Type B pancreatic cell (in vitro differentiated cells): ENCODE measurements at regions not wholly inside any gene's neighbourhood (a gene's known extent, or its start where the extent isn't known, plus 50 kb on each side); places are given as distances from the start of the nearest gene placed in this dataset.

Source experiments
- DNase-seq: peaks from one replicate; pipeline ENCODE4 v3.0.0; 2021; ENCODE audit warnings: mixed read lengths; ENCODE audit not compliant: unreplicated experiment; ENCODE audit errors: extremely low spot score
- H3K27ac Mint-ChIP-seq: 2 replicates; pipeline ENCODE4 v1.8.0; 2021; ENCODE audit warnings: mild to moderate bottlenecking, mixed read lengths
- H3K27me3 Mint-ChIP-seq: 2 replicates; pipeline ENCODE4 v1.8.0; 2021; ENCODE audit warnings: mixed read lengths
- H3K36me3 Mint-ChIP-seq: 2 replicates; pipeline ENCODE4 v1.8.0; 2021; ENCODE audit warnings: mixed read lengths
- H3K4me1 Mint-ChIP-seq: one replicate; pipeline ENCODE4 v1.8.0; 2021; ENCODE audit warnings: mixed read lengths; ENCODE audit not compliant: unreplicated experiment
- H3K4me3 Mint-ChIP-seq: 2 replicates; pipeline ENCODE4 v1.8.0; 2021; ENCODE audit warnings: mild to moderate bottlenecking, mixed read lengths
- H3K9me3 Mint-ChIP-seq: 2 replicates; pipeline ENCODE4 v1.8.0; 2021; ENCODE audit warnings: mixed read lengths
- CTCF ChIP-seq: fragments of 200-600 bp; sonication (generic); conservative IDR thresholded peaks from 2 replicates; pipeline ENCODE4 v1.5.0; 2021; ENCODE audit warnings: antibody characterized with exemption, mild to moderate bottlenecking

GRCh38 chr2:19454125-19454524, 95.7 kb upstream of the OSR1 start:
- DNase-seq: no peak
- H3K4me3 Mint-ChIP-seq: no peak overlapping the region
- TF ChIP-seq CTCF: no peak
- no peak overlapping the region for H3K27ac Mint-ChIP-seq
- no peaks in the 10 kb centered on the region for H3K36me3 Mint-ChIP-seq
- no peaks in the 10 kb centered on the region for H3K4me1 Mint-ChIP-seq
- peaks cover 4% of the 10 kb centered on the region for H3K9me3 Mint-ChIP-seq
- peaks cover 6% of the 10 kb centered on the region for H3K27me3 Mint-ChIP-seq

GRCh38 chr2:19442731-19443130, 84.3 kb upstream of the OSR1 start:
- Mint-ChIP-seq H3K27me3 (no peaks in the 10 kb centered on the region), H3K36me3 (no peaks in the 10 kb centered on the region), H3K4me1 (no peaks in the 10 kb centered on the region), H3K9me3 (peaks cover 5% of the 10 kb centered on the region), H3K27ac (no peak overlapping the region), H3K4me3 (no peak overlapping the region)
- TF ChIP-seq CTCF: no peak
- no peak for DNase-seq

- peaks cover 10% of the 10 kb centered on the region for H3K4me1 Mint-ChIP-seq
- peaks cover 3% of the 10 kb centered on the region for H3K27me3 Mint-ChIP-seq
- TF ChIP-seq CTCF: no peak
- H3K36me3 Mint-ChIP-seq: no peaks in the 10 kb centered on the region
- H3K9me3 Mint-ChIP-seq: no peaks in the 10 kb centered on the region
- no peak for DNase-seq
- H3K4me3 Mint-ChIP-seq: no peak overlapping the region
- no peak overlapping the region for H3K27ac Mint-ChIP-seq
Observed at GRCh38 chr2:19439081-19439480, 80.7 kb upstream of the OSR1 start.

GRCh38 chr2:19435815-19436214, 77.4 kb upstream of the OSR1 start:
- peak overlapping the region; percentile 2 for H3K27ac Mint-ChIP-seq
- DNase-seq: no peak
- H3K27me3 Mint-ChIP-seq: peaks cover 3% of the 10 kb centered on the region
- no peaks in the 10 kb centered on the region for H3K36me3 Mint-ChIP-seq
- peaks cover 10% of the 10 kb centered on the region for H3K4me1 Mint-ChIP-seq
- no peak for TF ChIP-seq CTCF
- peak overlapping the region; percentile 13 for H3K4me3 Mint-ChIP-seq
- H3K9me3 Mint-ChIP-seq: no peaks in the 10 kb centered on the region

- no peak overlapping the region for H3K4me3 Mint-ChIP-seq
- no peaks in the 10 kb centered on the region for H3K9me3 Mint-ChIP-seq
- peaks cover 6% of the 10 kb centered on the region for H3K27me3 Mint-ChIP-seq
- DNase-seq: no peak
- TF ChIP-seq CTCF: no peak
- H3K4me1 Mint-ChIP-seq: peaks cover 10% of the 10 kb centered on the region
- no peak overlapping the region for H3K27ac Mint-ChIP-seq
- H3K36me3 Mint-ChIP-seq: no peaks in the 10 kb centered on the region
Observed at GRCh38 chr2:19434413-19434812, 76.0 kb upstream of the OSR1 start.

GRCh38 chr2:19426941-19427340, 68.5 kb upstream of the OSR1 start:
- no peak for TF ChIP-seq CTCF
- no peak for DNase-seq
- Mint-ChIP-seq H3K36me3 (no peaks in the 10 kb centered on the region), H3K27ac (no peak overlapping the region), H3K9me3 (no peaks in the 10 kb centered on the region), H3K4me3 (no peak overlapping the region), H3K27me3 (peaks cover 10% of the 10 kb centered on the region), H3K4me1 (no peaks in the 10 kb centered on the region)
